Stimulated activated naive CD8-positive, alpha-beta T cell treated with anti-CD3 and anti-CD28 coated beads, Interleukin-15, Interleukin-2, amounts not matched to agents 100 ng/mL and 50 ng/mL, for 24 hours (primary cell): ENCODE measurements at regions not wholly inside any gene's neighbourhood (a gene's known extent, or its start where the extent isn't known, plus 50 kb on each side); places are given as distances from the start of the nearest gene placed in this dataset.

Experiments
- H3K27ac Mint-ChIP-seq: one replicate; pipeline ENCODE4 v1.8.0; 2021; ENCODE audit warnings: mild to moderate bottlenecking, mixed read lengths
- H3K27me3 Mint-ChIP-seq: one replicate; pipeline ENCODE4 v1.8.0; 2021; ENCODE audit warnings: mixed read lengths
- H3K36me3 Mint-ChIP-seq: one replicate; pipeline ENCODE4 v1.8.0; 2021; ENCODE audit warnings: low read depth, mixed read lengths
- H3K4me1 Mint-ChIP-seq: one replicate; pipeline ENCODE4 v1.8.0; 2021; ENCODE audit warnings: low read depth, mixed read lengths
- H3K4me3 Mint-ChIP-seq: one replicate; pipeline ENCODE4 v1.8.0; 2021; ENCODE audit warnings: mild to moderate bottlenecking, mixed read lengths
- H3K9me3 Mint-ChIP-seq: one replicate; pipeline ENCODE4 v1.8.0; 2021; ENCODE audit warnings: mixed read lengths

DNA sequence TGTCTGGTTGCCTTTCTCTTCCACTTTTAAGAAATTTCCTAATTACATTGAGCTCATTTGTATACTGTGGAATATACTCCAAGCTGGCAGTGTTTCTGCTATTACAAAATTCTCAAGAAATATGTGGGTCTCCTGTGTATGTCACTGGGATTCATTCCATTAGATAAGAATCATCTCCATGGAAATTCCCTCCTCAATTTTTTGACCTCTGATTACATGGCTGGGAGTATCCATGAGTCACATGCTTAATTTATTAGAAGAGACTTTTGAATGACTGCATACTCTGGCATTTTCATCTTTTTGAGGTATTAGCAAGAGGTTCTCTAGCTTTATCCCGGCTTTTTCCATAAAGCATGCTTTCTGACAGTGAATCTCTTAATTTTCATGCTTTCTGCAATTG, 665.5 kb upstream of the CNTNAP5 start:
- H3K27ac Mint-ChIP-seq: no peak overlapping the region
- peaks cover 10% of the 10 kb centered on the region for H3K9me3 Mint-ChIP-seq
- H3K36me3 Mint-ChIP-seq: no peaks in the 10 kb centered on the region
- no peaks in the 10 kb centered on the region for H3K27me3 Mint-ChIP-seq
- H3K4me1 Mint-ChIP-seq: no peaks in the 10 kb centered on the region
- H3K4me3 Mint-ChIP-seq: no peak overlapping the region

DNA sequence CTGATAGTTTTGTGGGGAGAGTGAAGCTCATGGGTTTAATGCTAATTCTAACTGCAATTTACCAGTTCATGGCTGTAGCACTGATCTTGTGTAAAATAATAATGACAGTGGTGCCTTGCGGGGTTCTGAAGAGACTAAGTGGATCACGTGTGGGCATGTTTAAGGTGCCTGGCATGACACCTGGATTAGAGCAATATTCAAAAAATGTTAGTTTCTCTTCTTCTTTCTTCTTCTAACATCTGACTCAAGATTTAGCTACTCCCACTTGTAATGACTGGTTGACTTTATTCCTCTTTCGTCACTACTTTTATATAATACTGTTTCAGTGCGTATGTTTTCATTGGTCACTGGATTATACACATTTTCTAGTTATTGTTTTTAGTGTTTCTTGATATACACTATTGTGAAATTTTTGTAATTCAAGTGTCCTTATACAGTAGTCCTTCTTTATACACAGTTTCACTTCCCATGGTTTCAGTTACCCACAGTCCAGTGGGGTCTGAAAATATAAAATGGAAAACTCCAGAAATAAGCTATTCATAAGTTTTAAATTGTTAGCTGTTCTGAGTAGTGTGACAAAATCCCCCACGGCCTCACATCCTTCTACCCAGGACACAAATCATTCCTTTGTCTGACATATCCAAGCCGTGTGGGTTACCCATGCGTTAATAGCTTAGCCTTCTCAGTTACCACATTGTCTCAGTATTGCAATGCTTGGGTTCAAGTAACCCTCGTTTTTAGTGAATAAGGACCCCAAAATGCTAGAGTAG, 662.2 kb upstream of the CNTNAP5 start:
- no peaks in the 10 kb centered on the region for H3K36me3 Mint-ChIP-seq
- H3K27ac Mint-ChIP-seq: no peak overlapping the region
- no peak overlapping the region for H3K4me3 Mint-ChIP-seq
- H3K9me3 Mint-ChIP-seq: peaks cover 15% of the 10 kb centered on the region
- no peaks in the 10 kb centered on the region for H3K27me3 Mint-ChIP-seq
- no peaks in the 10 kb centered on the region for H3K4me1 Mint-ChIP-seq

GRCh38 chr2:123363826-123364225, 661.3 kb upstream of the CNTNAP5 start:
- no peaks in the 10 kb centered on the region for H3K27me3 Mint-ChIP-seq
- no peaks in the 10 kb centered on the region for H3K4me1 Mint-ChIP-seq
- H3K36me3 Mint-ChIP-seq: no peaks in the 10 kb centered on the region
- no peak overlapping the region for H3K27ac Mint-ChIP-seq
- no peak overlapping the region for H3K4me3 Mint-ChIP-seq
- H3K9me3 Mint-ChIP-seq: peaks cover 17% of the 10 kb centered on the region

DNA sequence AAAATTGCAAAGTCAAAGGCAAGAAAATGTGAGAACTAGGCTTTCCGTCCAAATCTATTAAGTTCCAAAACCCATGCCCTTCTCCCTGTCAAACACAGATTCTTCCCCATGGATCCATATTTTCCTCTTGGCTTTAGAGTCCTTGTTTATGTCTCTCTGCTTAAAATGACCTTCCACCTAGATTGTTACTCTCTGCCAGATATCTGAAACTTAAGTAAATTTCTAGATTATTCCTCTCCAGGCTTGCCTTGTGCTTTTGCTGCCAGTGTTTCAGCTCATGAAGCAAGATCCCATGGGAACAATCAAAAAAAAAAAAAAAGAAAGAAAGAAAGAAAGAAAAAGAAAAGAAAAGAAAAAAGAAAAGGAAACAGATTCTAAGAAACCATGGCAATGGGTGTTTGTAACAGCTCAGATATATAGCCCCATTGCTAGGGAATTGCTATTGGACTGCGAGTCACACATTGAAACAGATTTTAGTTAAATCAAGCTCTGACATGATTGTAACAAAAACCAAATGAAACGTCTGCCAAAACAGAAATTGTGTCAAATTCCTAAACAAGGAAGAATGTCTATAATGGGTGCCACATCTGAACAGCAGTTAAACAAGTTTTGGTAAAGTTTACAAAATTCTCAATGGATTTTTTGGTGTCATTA, 660.7 kb upstream of the CNTNAP5 start:
- Mint-ChIP-seq H3K27me3 (no peaks in the 10 kb centered on the region), H3K4me1 (no peaks in the 10 kb centered on the region), H3K9me3 (peaks cover 19% of the 10 kb centered on the region), H3K36me3 (no peaks in the 10 kb centered on the region), H3K4me3 (no peak overlapping the region), H3K27ac (no peak overlapping the region)

GRCh38 chr2:123366239-123366837, 658.7 kb upstream of the CNTNAP5 start:
- Mint-ChIP-seq H3K4me1 (no peaks in the 10 kb centered on the region), H3K4me3 (no peak overlapping the region)

GRCh38 chr2:123370186-123370585, 654.9 kb upstream of the CNTNAP5 start:
- no peaks in the 10 kb centered on the region for H3K4me1 Mint-ChIP-seq
- no peaks in the 10 kb centered on the region for H3K36me3 Mint-ChIP-seq
- H3K4me3 Mint-ChIP-seq: no peak overlapping the region
- H3K9me3 Mint-ChIP-seq: peaks cover 15% of the 10 kb centered on the region
- no peak overlapping the region for H3K27ac Mint-ChIP-seq
- H3K27me3 Mint-ChIP-seq: no peaks in the 10 kb centered on the region

More at GRCh38 chr2:123366239-123366837, 658.7 kb upstream of the CNTNAP5 start:
- Mint-ChIP-seq H3K27ac (no peak overlapping the region), H3K9me3 (peaks cover 18% of the 10 kb centered on the region), H3K36me3 (no peaks in the 10 kb centered on the region), H3K27me3 (no peaks in the 10 kb centered on the region)

GRCh38 chr2:123371535-123371934, 653.6 kb upstream of the CNTNAP5 start:
- Mint-ChIP-seq H3K4me1 (no peaks in the 10 kb centered on the region), H3K9me3 (peaks cover 11% of the 10 kb centered on the region), H3K27ac (no peak overlapping the region), H3K36me3 (no peaks in the 10 kb centered on the region), H3K4me3 (no peak overlapping the region), H3K27me3 (no peaks in the 10 kb centered on the region)

- no peaks in the 10 kb centered on the region for H3K36me3 Mint-ChIP-seq
These were observed 644.6 kb upstream of the CNTNAP5 start for GRCh38 chr2:123380370-123380935.

DNA sequence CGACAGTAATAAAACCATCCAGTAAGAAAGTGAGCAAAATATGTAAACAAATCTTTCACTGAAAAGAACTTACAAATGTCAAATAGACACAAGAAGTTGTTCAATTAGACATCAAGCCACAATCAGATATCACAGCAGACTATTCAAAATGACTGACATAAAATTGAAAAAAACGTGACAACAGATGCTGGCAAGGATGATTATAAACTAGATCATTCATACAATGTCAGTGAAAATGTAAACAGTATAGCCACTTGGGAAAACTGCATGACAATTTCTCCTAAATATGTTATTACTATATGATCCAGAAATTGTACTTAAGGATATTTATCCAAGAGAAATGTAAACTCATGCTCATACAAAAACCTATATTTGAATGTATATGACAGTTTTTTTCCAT, 609.4 kb upstream of the CNTNAP5 start:
- no peaks in the 10 kb centered on the region for H3K4me1 Mint-ChIP-seq
- no peaks in the 10 kb centered on the region for H3K27me3 Mint-ChIP-seq
- H3K4me3 Mint-ChIP-seq: no peak overlapping the region
- H3K36me3 Mint-ChIP-seq: no peaks in the 10 kb centered on the region
- H3K27ac Mint-ChIP-seq: no peak overlapping the region
- peaks cover 25% of the 10 kb centered on the region for H3K9me3 Mint-ChIP-seq

More at GRCh38 chr2:123380370-123380935, 644.6 kb upstream of the CNTNAP5 start:
- H3K4me1 Mint-ChIP-seq: no peaks in the 10 kb centered on the region
- H3K9me3 Mint-ChIP-seq: peaks cover 12% of the 10 kb centered on the region
- no peak overlapping the region for H3K4me3 Mint-ChIP-seq
- H3K27ac Mint-ChIP-seq: no peak overlapping the region
- H3K27me3 Mint-ChIP-seq: no peaks in the 10 kb centered on the region

- Mint-ChIP-seq H3K4me1 (no peaks in the 10 kb centered on the region), H3K4me3 (no peak overlapping the region), H3K27ac (no peak overlapping the region), H3K36me3 (no peaks in the 10 kb centered on the region), H3K9me3 (peaks cover 6% of the 10 kb centered on the region), H3K27me3 (no peaks in the 10 kb centered on the region)
These were observed 605.1 kb upstream of the CNTNAP5 start for GRCh38 chr2:123419976-123420375.

- Mint-ChIP-seq H3K4me1 (no peaks in the 10 kb centered on the region), H3K4me3 (no peak overlapping the region), H3K36me3 (no peaks in the 10 kb centered on the region), H3K27ac (no peak overlapping the region), H3K9me3 (peaks cover 15% of the 10 kb centered on the region), H3K27me3 (no peaks in the 10 kb centered on the region)
These were observed 590.3 kb upstream of the CNTNAP5 start for GRCh38 chr2:123434546-123435395.

- Mint-ChIP-seq H3K27me3 (no peaks in the 10 kb centered on the region), H3K9me3 (peaks cover 10% of the 10 kb centered on the region), H3K4me3 (no peak overlapping the region), H3K36me3 (no peaks in the 10 kb centered on the region), H3K4me1 (no peaks in the 10 kb centered on the region), H3K27ac (no peak overlapping the region)
These were observed 586.8 kb upstream of the CNTNAP5 start for GRCh38 chr2:123438251-123438650.

- Mint-ChIP-seq H3K4me3 (no peak overlapping the region), H3K9me3 (peaks cover 8% of the 10 kb centered on the region), H3K36me3 (no peaks in the 10 kb centered on the region)
These were observed 586.4 kb upstream of the CNTNAP5 start for GRCh38 chr2:123438675-123439074.

GRCh38 chr2:123448801-123449200, 576.3 kb upstream of the CNTNAP5 start:
- H3K27me3 Mint-ChIP-seq: no peaks in the 10 kb centered on the region
- H3K4me3 Mint-ChIP-seq: no peak overlapping the region
- H3K4me1 Mint-ChIP-seq: no peaks in the 10 kb centered on the region
- peaks cover 23% of the 10 kb centered on the region for H3K9me3 Mint-ChIP-seq
- H3K27ac Mint-ChIP-seq: no peak overlapping the region
- H3K36me3 Mint-ChIP-seq: no peaks in the 10 kb centered on the region

More at GRCh38 chr2:123438675-123439074, 586.4 kb upstream of the CNTNAP5 start:
- H3K27ac Mint-ChIP-seq: no peak overlapping the region
- H3K27me3 Mint-ChIP-seq: no peaks in the 10 kb centered on the region
- H3K4me1 Mint-ChIP-seq: no peaks in the 10 kb centered on the region
